WTC11 (cell line): ENCODE measurements at regions not wholly inside any gene's neighbourhood (a gene's known extent, or its start where the extent isn't known, plus 50 kb on each side); places are given as distances from the start of the nearest gene placed in this dataset.

Experiments
- ATF3 ChIP-seq: sonication (generic); formaldehyde crosslinking; conservative IDR thresholded peaks from 2 replicates; pipeline ENCODE4 v1.8.1; 2022; ENCODE audit warnings: mild to moderate bottlenecking, missing genetic modification reagents
- CTCF ChIP-seq: fragments of 200-600 bp; IDR thresholded peaks from 2 replicates; pipeline ENCODE4 v1.8.0; 2022; ENCODE audit warnings: antibody characterized with exemption
- ETV6 ChIP-seq: sonication (generic); formaldehyde crosslinking; IDR thresholded peaks from 2 replicates; pipeline ENCODE4 v1.8.1; 2022; ENCODE audit warnings: mild to moderate bottlenecking, missing genetic modification reagents
- KAT7 ChIP-seq: sonication (generic); formaldehyde crosslinking; IDR thresholded peaks from 2 replicates; pipeline ENCODE4 v1.8.1; 2023; ENCODE audit warnings: missing genetic modification reagents, mild to moderate bottlenecking, borderline replicate concordance
- RELA ChIP-seq: sonication (generic); formaldehyde crosslinking; IDR thresholded peaks from 2 replicates; pipeline ENCODE4 v1.8.1; 2022; ENCODE audit warnings: missing genetic modification reagents, mild to moderate bottlenecking, borderline replicate concordance
- SMAD3 ChIP-seq: sonication (generic); formaldehyde crosslinking; IDR thresholded peaks from 2 replicates; pipeline ENCODE4 v1.8.0; 2022; ENCODE audit warnings: missing genetic modification reagents, mild to moderate bottlenecking, borderline replicate concordance
- TEAD4 ChIP-seq: sonication (generic); formaldehyde crosslinking; IDR thresholded peaks from 2 replicates; pipeline ENCODE4 v1.8.0; 2022; ENCODE audit warnings: mild to moderate bottlenecking, missing genetic modification reagents
- USF1 ChIP-seq: sonication (generic); formaldehyde crosslinking; IDR thresholded peaks from 2 replicates; pipeline ENCODE4 v1.8.0; 2022; ENCODE audit warnings: mild to moderate bottlenecking, missing genetic modification reagents
- ZBTB21 ChIP-seq: sonication (generic); formaldehyde crosslinking; IDR thresholded peaks from 2 replicates; pipeline ENCODE4 v1.8.1; 2023; ENCODE audit warnings: mild to moderate bottlenecking, missing genetic modification reagents, borderline replicate concordance
- ZNF416 ChIP-seq: fragments of 250-450 bp; sonication (Bioruptor Pico); IDR thresholded peaks from 2 replicates; pipeline ENCODE4 v1.9.0; 2021; ENCODE audit warnings: mild to moderate bottlenecking, inconsistent platforms
- ZNF512 ChIP-seq: sonication (generic); formaldehyde crosslinking; IDR thresholded peaks from 2 replicates; pipeline ENCODE4 v1.8.1; 2022; ENCODE audit warnings: missing genetic modification reagents, borderline replicate concordance

- TF ChIP-seq ATF3 (CRISPR knock-in tag): no peak
- no peak for TF ChIP-seq CTCF
- no peak for TF ChIP-seq ZNF416 (CRISPR knock-in tag)
- no peak for TF ChIP-seq USF1 (CRISPR knock-in tag)
- TF ChIP-seq SMAD3: no peak
- no peak for TF ChIP-seq ZNF512 (CRISPR knock-in tag)
- TF ChIP-seq KAT7 (CRISPR knock-in tag): no peak
- TF ChIP-seq RELA (CRISPR knock-in tag): no peak
- TF ChIP-seq ZBTB21: no peak
- no peak for TF ChIP-seq ETV6
- no peak for TF ChIP-seq TEAD4 (CRISPR knock-in tag)
Measured at GRCh38 chr15:31434275-31434587, 107.6 kb downstream of the KLF13 start.
